ENCODE measurements at regions not wholly inside any gene's neighbourhood (a gene's known extent, or its start where the extent isn't known, plus 50 kb on each side); places are given as distances from the start of the nearest gene placed in this dataset.
"Not testable (repeated sequence)": the region's sequence is repeated elsewhere in the genome, so short reads cannot be mapped to it uniquely, and the experiment has no call there.

GRCh38 chr16:33711616-33712015 is 252.2 kb downstream of the TP53TG3F start:
- TF ChIP-seq POLR2A, EP300, CTCF (IDR thresholded peaks at IDR 0.05): not testable (repeated sequence)
